B cell (primary cell): ENCODE measurements at regions not wholly inside any gene's neighbourhood (a gene's known extent, or its start where the extent isn't known, plus 50 kb on each side); places are given as distances from the start of the nearest gene placed in this dataset.

ENCODE experiments used
- ATAC-seq: fragments of 200-7000 bp; cut with Tn5 transposase; one replicate; pipeline ENCODE4 v1.10.0; 2021; ENCODE audit warnings: low read depth, mild to moderate bottlenecking, moderate number of reproducible peaks, moderate library complexity
- CTCF ChIA-PET: fragments of 350-600 bp; sonication (Branson Sonifier 250); formaldehyde crosslinking; loops from one replicate; lab custom pipeline; 2021; ENCODE audit warnings: antibody characterized with exemption, inconsistent platforms; lab: Charles Lee
- POLR2A ChIA-PET: fragments of 350-600 bp; sonication (Branson Sonifier 250); formaldehyde crosslinking; loops from one replicate; lab custom pipeline; 2021; ENCODE audit warnings: antibody characterized with exemption; lab: Charles Lee
- DNase-seq: peaks from one replicate; pipeline ENCODE4 v3.0.0; 2013
- H2AFZ ChIP-seq: 2 replicates; pipeline ENCODE4 v1.6.1; 2012; ENCODE audit warnings: mild to moderate bottlenecking, low read depth, low read length; ENCODE audit not compliant: insufficient read depth, poor library complexity, severe bottlenecking
- H3K27ac ChIP-seq, 2 donors: 1 replicate in 1 of 2; 2 replicates in 1 of 2; pipeline ENCODE4 v1.5.1; 2012 to 2013; ENCODE audit warnings: low read length in 2 of 2, mild to moderate bottlenecking in 2 of 2, moderate library complexity in 1 of 2
- H3K27me3 ChIP-seq, 4 experiments: fragments of 200-600 bp in 1 of 4; sonication (generic) in 1 of 4; replicated peaks in 1 of 4; 1 replicate in 2 of 4; 2 replicates in 2 of 4; pipeline versions ENCODE4 v1.6.1 to v1.7.0; 2013 to 2016; ENCODE audit warnings: low read length in 3 of 4, mild to moderate bottlenecking in 2 of 4, mixed read lengths in 1 of 4, moderate library complexity in 1 of 4; ENCODE audit not compliant: insufficient read depth in 4 of 4, control insufficient read depth in 3 of 4; ENCODE audit errors: control extremely low read depth in 1 of 4
- H3K36me3 ChIP-seq, 2 experiments: replicated peaks in 1 of 2; 1 replicate in 1 of 2; 2 replicates in 1 of 2; pipeline versions ENCODE4 v1.6.1 to v1.7.1; 2013; ENCODE audit warnings: low read length in 1 of 2; ENCODE audit not compliant: insufficient read depth in 2 of 2, control insufficient read depth in 1 of 2; ENCODE audit errors: control extremely low read depth in 1 of 2, extremely low read depth in 1 of 2
- H3K4me1 ChIP-seq, 2 donors: fragments of 200-600 bp in 1 of 2; sonication (generic) in 1 of 2; 1 replicate in 1 of 2; 2 replicates in 1 of 2; pipeline versions ENCODE4 v1.5.1 to v1.6.1; 2013 to 2017; ENCODE audit warnings: low read length in 2 of 2; ENCODE audit not compliant: control insufficient read depth in 2 of 2, insufficient read depth in 2 of 2
- H3K4me2 ChIP-seq: replicated peaks from 2 replicates; pipeline ENCODE3; 2012; ENCODE audit warnings: mild to moderate bottlenecking, low read depth, low read length; ENCODE audit not compliant: poor library complexity, severe bottlenecking
- H3K4me3 ChIP-seq, 5 experiments: fragments of 200-600 bp in 1 of 5; sonication (generic) in 1 of 5; 1 replicate in 3 of 5; 2 replicates in 2 of 5; pipeline versions ENCODE4 v1.5.1 to v1.7.0; 2011 to 2016; ENCODE audit warnings: low read length in 4 of 5, mild to moderate bottlenecking in 4 of 5, low read depth in 2 of 5, control low read depth in 1 of 5, moderate library complexity in 1 of 5; ENCODE audit not compliant: insufficient read depth in 1 of 5; ENCODE audit errors: control extremely low read depth in 1 of 5, extremely low read depth in 1 of 5
- H3K79me2 ChIP-seq: fragments of 200-600 bp; sonication (generic); one replicate; pipeline ENCODE4 v1.6.0; 2016; ENCODE audit warnings: low read length; ENCODE audit not compliant: control insufficient read depth, insufficient read depth
- H3K9ac ChIP-seq: fragments of 200-600 bp; sonication (generic); 2 replicates; pipeline ENCODE4 v1.6.1; 2017; ENCODE audit warnings: mild to moderate bottlenecking, low read length, moderate library complexity
- H3K9me3 ChIP-seq, 3 donors: one replicate each; pipeline versions ENCODE4 v1.6.1 to v1.7.1; 2013; ENCODE audit warnings: low read length in 2 of 3; ENCODE audit not compliant: control insufficient read depth in 2 of 3, insufficient read depth in 1 of 3; ENCODE audit errors: control extremely low read depth in 1 of 3
- H4K20me1 ChIP-seq: 2 replicates; pipeline ENCODE4 v1.6.0; 2012; ENCODE audit warnings: mild to moderate bottlenecking, low read length; ENCODE audit not compliant: insufficient read depth, control insufficient read depth, poor library complexity, severe bottlenecking
- H3K27ac Mint-ChIP-seq: one replicate; pipeline ENCODE4 v1.8.0; 2021; ENCODE audit warnings: mixed read lengths
- H3K27me3 Mint-ChIP-seq: one replicate; pipeline ENCODE4 v1.8.0; 2021; ENCODE audit warnings: mixed read lengths
- H3K4me1 Mint-ChIP-seq: one replicate; pipeline ENCODE4 v1.8.0; 2021; ENCODE audit warnings: mixed read lengths
- H3K4me3 Mint-ChIP-seq: one replicate; pipeline ENCODE4 v1.8.0; 2021; ENCODE audit warnings: mixed read lengths
- H3K9me3 Mint-ChIP-seq: one replicate; pipeline ENCODE4 v1.8.0; 2022; ENCODE audit warnings: mixed read lengths; ENCODE audit not compliant: insufficient read depth
- CTCF ChIP-seq: fragments of 200-600 bp; IDR thresholded peaks from one replicate; pipeline ENCODE4 v1.8.0; 2022; ENCODE audit warnings: antibody characterized with exemption, mild to moderate bottlenecking
- EZH2 ChIP-seq: IDR thresholded peaks from 2 replicates; pipeline ENCODE4 v1.6.1; 2012; ENCODE audit warnings: borderline replicate concordance, low read depth, mild to moderate bottlenecking, moderate library complexity, low read length; ENCODE audit not compliant: insufficient read depth, poor library complexity, severe bottlenecking
- WGBS: methylation state at CpG from one replicate; pipeline ENCODE4 v1.1.5; 2013; ENCODE audit warnings: missing lambda C conversion rate; ENCODE audit not compliant: insufficient coverage; 5-methylcytosine and 5-hydroxymethylcytosine counted together
- intact Hi-C: fragments of 100-400 bp; cut with micrococcal nuclease; formaldehyde crosslinking; loops from one replicate; pipeline ENCODE4 v1.10.0; 2022

GRCh38 chr3:77726517-77726916 lies 686.6 kb downstream of the ROBO2 start:
- DNase-seq, result no peak
- no peaks in the 10 kb centered on the region for H3K79me2 ChIP-seq
- H3K9me3 ChIP-seq, result no peaks in the 10 kb centered on the region
- Mint-ChIP-seq H3K27ac (no peak overlapping the region), H3K9me3 (peaks cover 2% of the 10 kb centered on the region), H3K27me3 (no peaks in the 10 kb centered on the region), H3K4me3 (no peak overlapping the region), H3K4me1 (no peaks in the 10 kb centered on the region)
- no peak overlapping the region for H3K27ac ChIP-seq
- ChIA-PET CTCF (no interaction called here), POLR2A (no interaction called here)
- H3K4me3 ChIP-seq, result no peak overlapping the region
- H4K20me1 ChIP-seq, result no peaks in the 10 kb centered on the region
- no CpG with 5 or more reads among the region's 1 CpG for WGBS
- intact Hi-C loops, result no loop called here
- no peaks in the 10 kb centered on the region for H3K36me3 ChIP-seq
- no peaks in the 10 kb centered on the region for H3K27me3 ChIP-seq
- no peak overlapping the region for H3K4me2 ChIP-seq
- H3K9ac ChIP-seq, result no peak overlapping the region
- ATAC-seq, result no peak
- H3K4me1 ChIP-seq, result no peaks in the 10 kb centered on the region
- no peak for TF ChIP-seq CTCF
- TF ChIP-seq EZH2, result no peak
- H2AFZ ChIP-seq, result no peak overlapping the region

GRCh38 chr3:77746048-77746447 lies 706.1 kb downstream of the ROBO2 start:
- POLR2A ChIA-PET, result no interaction called here
- H4K20me1 ChIP-seq, result no peaks in the 10 kb centered on the region
- no peaks in the 10 kb centered on the region for H3K4me1 ChIP-seq
- no peaks in the 10 kb centered on the region for H3K27me3 ChIP-seq
- H3K9me3 ChIP-seq, result no peaks in the 10 kb centered on the region
- no peak overlapping the region for H3K4me3 ChIP-seq
- no peak overlapping the region for H2AFZ ChIP-seq
- TF ChIP-seq EZH2, result no peak
- no peak for TF ChIP-seq CTCF
- Mint-ChIP-seq H3K4me1 (no peaks in the 10 kb centered on the region), H3K9me3 (peaks cover 2% of the 10 kb centered on the region), H3K4me3 (no peak overlapping the region), H3K27ac (no peak overlapping the region), H3K27me3 (no peaks in the 10 kb centered on the region)
- DNase-seq (no peak), ATAC-seq (no peak)
- WGBS, result no CpG with 5 or more reads among the region's 1 CpG
- CTCF ChIA-PET, result no interaction called here
- H3K79me2 ChIP-seq, result no peaks in the 10 kb centered on the region
- intact Hi-C loops, result no loop called here
- no peak overlapping the region for H3K4me2 ChIP-seq
- H3K36me3 ChIP-seq, result no peaks in the 10 kb centered on the region
- H3K27ac ChIP-seq, result no peak overlapping the region
- no peak overlapping the region for H3K9ac ChIP-seq
